GM18907 (cell line): ENCODE measurements at regions not wholly inside any gene's neighbourhood (a gene's known extent, or its start where the extent isn't known, plus 50 kb on each side); places are given as distances from the start of the nearest gene placed in this dataset.
A peak's percentile ranks its signal among the peaks of the same experiment; 100 is the strongest.

Source experiments
- ATAC-seq: cut with Tn5 transposase; IDR thresholded peaks from one replicate; pipeline ENCODE4 v1.9.1; 2021; ENCODE audit warnings: mild to moderate bottlenecking, moderate library complexity; ENCODE audit not compliant: unreplicated experiment

DNA sequence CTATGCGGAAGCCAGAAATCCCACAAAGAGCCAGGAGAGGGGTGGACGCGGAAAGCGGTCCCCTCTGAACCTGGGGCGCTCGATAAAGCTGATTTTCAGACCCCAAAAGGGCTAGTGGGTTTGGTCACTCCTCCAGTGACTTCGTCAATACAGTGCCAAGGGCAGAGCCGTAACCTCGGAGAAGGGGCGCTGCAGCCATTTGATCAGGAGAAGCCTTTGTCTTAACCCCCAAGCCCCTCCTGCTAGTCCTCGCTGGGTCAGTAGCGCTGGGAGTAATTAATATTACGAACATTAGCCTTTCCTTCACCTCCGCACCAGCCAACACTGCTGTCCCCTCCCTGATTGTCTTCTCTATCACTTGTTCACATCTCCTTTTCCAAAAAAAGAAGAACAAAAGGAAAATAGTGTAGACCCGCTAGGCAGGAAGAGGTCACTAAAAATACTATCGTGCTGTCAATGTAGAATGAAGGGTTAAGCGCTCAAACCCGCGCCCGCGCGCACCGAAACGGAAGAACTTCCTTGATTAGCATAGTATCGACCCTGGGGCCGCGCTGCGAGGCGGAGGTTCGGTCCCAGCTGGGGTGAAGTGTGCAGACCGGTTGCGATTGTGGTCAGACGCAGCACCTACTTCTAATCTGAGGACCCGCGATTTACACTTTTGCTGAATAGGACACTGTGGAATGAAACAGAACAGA lies 63.2 kb upstream of the MAPRE2 start:
- ATAC-seq, result peak; percentile 39

- no peak for ATAC-seq
These were observed 62.7 kb upstream of the MAPRE2 start for GRCh38 chr18:34978533-34978893.

GRCh38 chr18:34978953-34979608 lies 62.1 kb upstream of the MAPRE2 start:
- ATAC-seq, result peak; percentile 43

GRCh38 chr18:34981487-34981886 lies 59.7 kb upstream of the MAPRE2 start:
- no peak for ATAC-seq

GRCh38 chr18:34985963-34986362 lies 55.2 kb upstream of the MAPRE2 start:
- no peak for ATAC-seq

- ATAC-seq, result no peak
These were observed 50.6 kb upstream of the MAPRE2 start for GRCh38 chr18:34990597-34990996.

DNA sequence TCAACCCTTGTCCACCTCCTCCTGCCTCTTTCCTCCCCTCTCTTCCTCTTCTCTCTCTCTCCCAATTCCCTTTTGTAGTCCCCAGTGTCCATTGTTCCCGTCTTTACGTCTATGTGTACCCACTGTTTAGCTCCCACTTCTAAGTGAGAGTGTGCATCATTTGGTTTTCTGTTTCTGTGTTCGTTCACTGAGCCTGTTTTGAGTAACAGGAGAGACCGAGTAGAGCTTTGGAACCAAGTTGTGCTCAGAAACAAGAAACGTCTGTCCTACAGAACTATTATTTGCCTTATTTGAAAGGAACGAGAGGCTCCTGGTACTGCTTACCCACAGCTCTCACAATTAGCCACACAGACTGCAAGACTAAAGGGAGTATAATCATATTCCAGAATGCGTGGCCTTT lies 50.1 kb upstream of the MAPRE2 start:
- ATAC-seq, result no peak
